Choroid plexus epithelial cell (primary cell): ENCODE measurements at regions not wholly inside any gene's neighbourhood (a gene's known extent, or its start where the extent isn't known, plus 50 kb on each side); places are given as distances from the start of the nearest gene placed in this dataset.

Experiments used
- DNase-seq: peaks from one replicate; pipeline ENCODE4 v3.0.0-alpha.2; 2010; ENCODE audit warnings: low read depth
- H3K4me3 ChIP-seq: 2 replicates; pipeline ENCODE4 v1.5.1; 2011; ENCODE audit warnings: low read depth, mild to moderate bottlenecking, control low read depth, low read length, moderate library complexity
- CTCF ChIP-seq: conservative IDR thresholded peaks from 2 replicates; pipeline ENCODE4 v1.5.1; 2011; ENCODE audit warnings: low read depth, mild to moderate bottlenecking, control low read depth, inconsistent platforms, low read length, moderate library complexity

GRCh38 chrX:130974323-130974722 lies 71.3 kb upstream of the ENOX2 start:
- TF ChIP-seq CTCF, result no peak
- peak; percentile 44 for DNase-seq
- no peak overlapping the region for H3K4me3 ChIP-seq

- DNase-seq, result peak; percentile 69
- H3K4me3 ChIP-seq, result no peak overlapping the region
- TF ChIP-seq CTCF, result peak; percentile 59
Measured at GRCh38 chrX:130975947-130976346, 72.9 kb upstream of the ENOX2 start.

- no peak overlapping the region for H3K4me3 ChIP-seq
- no peak for DNase-seq
- TF ChIP-seq CTCF, result no peak
Measured at GRCh38 chrX:130981836-130982235, 76.3 kb upstream of the ARHGAP36 start.

GRCh38 chrX:130984782-130985181 lies 73.4 kb upstream of the ARHGAP36 start:
- no peak for TF ChIP-seq CTCF
- no peak for DNase-seq
- no peak overlapping the region for H3K4me3 ChIP-seq

- DNase-seq, result no peak
- no peak overlapping the region for H3K4me3 ChIP-seq
- TF ChIP-seq CTCF, result no peak
Measured at GRCh38 chrX:130987241-130987640, 70.9 kb upstream of the ARHGAP36 start.

GRCh38 chrX:130990723-130991122 lies 67.4 kb upstream of the ARHGAP36 start:
- no peak overlapping the region for H3K4me3 ChIP-seq
- TF ChIP-seq CTCF, result no peak
- no peak for DNase-seq

GRCh38 chrX:130994671-130995070 lies 63.5 kb upstream of the ARHGAP36 start:
- H3K4me3 ChIP-seq, result no peak overlapping the region
- peak; percentile 12 for DNase-seq
- peak; percentile 36 for TF ChIP-seq CTCF
